Liver (tissue), 3 donors: ENCODE measurements at regions not wholly inside any gene's neighbourhood (a gene's known extent, or its start where the extent isn't known, plus 50 kb on each side); places are given as distances from the start of the nearest gene placed in this dataset.
"Not testable (repeated sequence)": the region's sequence is repeated elsewhere in the genome, so short reads cannot be mapped to it uniquely, and the experiment has no call there.

Source experiments
- ATF3 ChIP-seq: IDR thresholded peaks from 2 replicates; pipeline ENCODE4 v1.6.1; 2016; ENCODE audit warnings: antibody characterized with exemption
- CTCF ChIP-seq: fragments of 150-350 bp; IDR thresholded peaks from 2 replicates; pipeline ENCODE4 v1.5.1; 2017; ENCODE audit warnings: improper control_type of control experiment, low read depth, low read length; ENCODE audit not compliant: missing input control
- HNF4A ChIP-seq, 2 donors: conservative IDR thresholded peaks; 2 replicates each; pipeline ENCODE4 v1.6.1; 2016; ENCODE audit warnings: antibody characterized with exemption in 2 of 2, mild to moderate bottlenecking in 2 of 2
- MAX ChIP-seq: IDR thresholded peaks from 2 replicates; pipeline ENCODE4 v1.6.1; 2016; ENCODE audit warnings: antibody characterized with exemption
- RAD21 ChIP-seq, 2 donors: IDR thresholded peaks; 2 replicates each; pipeline ENCODE4 v1.6.1; 2016; ENCODE audit warnings: antibody characterized with exemption in 2 of 2, mild to moderate bottlenecking in 2 of 2
- SP1 ChIP-seq: IDR thresholded peaks from 2 replicates; pipeline ENCODE4 v1.6.1; 2018; ENCODE audit warnings: antibody characterized with exemption, mild to moderate bottlenecking
- TAF1 ChIP-seq: conservative IDR thresholded peaks from 2 replicates; pipeline ENCODE4 v1.6.1; 2016; ENCODE audit warnings: antibody characterized with exemption, mild to moderate bottlenecking
- YY1 ChIP-seq: IDR thresholded peaks from 2 replicates; pipeline ENCODE4 v1.6.1; 2016; ENCODE audit warnings: antibody characterized with exemption, mild to moderate bottlenecking
- donor health status: healthy.
- donor health status: healthy.

GRCh38 chr4:49233749-49234148 is 247.7 kb downstream of the CWH43 start:
- not testable (repeated sequence) for TF ChIP-seq CTCF; HNF4A (conservative IDR thresholded peaks at IDR 0.05); RAD21 (IDR thresholded peaks at IDR 0.05); TAF1; SP1; MAX; ATF3; YY1
